DOHH2 (cell line): ENCODE measurements at regions not wholly inside any gene's neighbourhood (a gene's known extent, or its start where the extent isn't known, plus 50 kb on each side); places are given as distances from the start of the nearest gene placed in this dataset.

Source experiments
- EZH2phosphoT487 ChIP-seq: fragments of 200-600 bp; sonication (generic); IDR thresholded peaks from 2 replicates; pipeline ENCODE4 v1.6.1; 2017; ENCODE audit warnings: borderline replicate concordance, mild to moderate bottlenecking, antibody characterized with exemption, low read length, moderate library complexity, mixed read lengths
- TF ChIP-seq, protein P1 (sequence below): fragments of 200-600 bp; sonication (generic); IDR thresholded peaks from one replicate; pipeline ENCODE4 v1.5.1; 2014; ENCODE audit warnings: antibody characterized with exemption, mild to moderate bottlenecking, low read depth, low read length; ENCODE audit not compliant: poor library complexity, severe bottlenecking

DNA sequence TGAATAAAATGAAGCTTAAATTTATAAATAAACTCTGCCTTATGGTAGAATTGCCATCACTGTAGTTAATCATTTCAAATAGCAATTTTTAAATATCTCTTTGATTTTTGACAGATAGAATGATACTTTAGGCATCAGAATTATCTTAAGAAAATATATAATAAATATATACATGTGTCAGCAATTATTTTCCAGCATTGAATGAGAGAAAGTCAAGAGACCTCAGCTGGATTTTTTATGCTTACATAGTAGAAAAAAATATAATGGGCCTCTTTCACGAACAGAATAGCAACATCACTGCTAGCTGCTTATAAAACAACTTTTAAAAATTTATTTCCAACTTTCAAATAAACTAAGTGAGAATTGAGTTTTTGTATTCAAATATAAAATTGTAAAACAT is 424.0 kb upstream of the MAGEB16 start:
- TF ChIP-seq, protein P1, sequence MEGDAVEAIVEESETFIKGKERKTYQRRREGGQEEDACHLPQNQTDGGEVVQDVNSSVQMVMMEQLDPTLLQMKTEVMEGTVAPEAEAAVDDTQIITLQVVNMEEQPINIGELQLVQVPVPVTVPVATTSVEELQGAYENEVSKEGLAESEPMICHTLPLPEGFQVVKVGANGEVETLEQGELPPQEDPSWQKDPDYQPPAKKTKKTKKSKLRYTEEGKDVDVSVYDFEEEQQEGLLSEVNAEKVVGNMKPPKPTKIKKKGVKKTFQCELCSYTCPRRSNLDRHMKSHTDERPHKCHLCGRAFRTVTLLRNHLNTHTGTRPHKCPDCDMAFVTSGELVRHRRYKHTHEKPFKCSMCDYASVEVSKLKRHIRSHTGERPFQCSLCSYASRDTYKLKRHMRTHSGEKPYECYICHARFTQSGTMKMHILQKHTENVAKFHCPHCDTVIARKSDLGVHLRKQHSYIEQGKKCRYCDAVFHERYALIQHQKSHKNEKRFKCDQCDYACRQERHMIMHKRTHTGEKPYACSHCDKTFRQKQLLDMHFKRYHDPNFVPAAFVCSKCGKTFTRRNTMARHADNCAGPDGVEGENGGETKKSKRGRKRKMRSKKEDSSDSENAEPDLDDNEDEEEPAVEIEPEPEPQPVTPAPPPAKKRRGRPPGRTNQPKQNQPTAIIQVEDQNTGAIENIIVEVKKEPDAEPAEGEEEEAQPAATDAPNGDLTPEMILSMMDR: no peak
- TF ChIP-seq EZH2phosphoT487: no peak
